HepG2 (cell line): ENCODE measurements at regions not wholly inside any gene's neighbourhood (a gene's known extent, or its start where the extent isn't known, plus 50 kb on each side); places are given as distances from the start of the nearest gene placed in this dataset.

ENCODE experiments used
- ASH2L ChIP-seq: fragments of 300-600, 200-600 bp; sonication (generic); IDR thresholded peaks from 2 replicates; pipeline ENCODE4 v1.7.0; 2017; ENCODE audit warnings: low read depth, mild to moderate bottlenecking, moderate library complexity, mixed read lengths, low read length; ENCODE audit not compliant: insufficient read length
- HDAC2 ChIP-seq: sonication (generic); formaldehyde crosslinking; IDR thresholded peaks from 2 replicates; pipeline ENCODE4 v1.4.0; 2020; ENCODE audit warnings: missing genetic modification reagents
- KDM4B ChIP-seq: sonication (generic); formaldehyde crosslinking; IDR thresholded peaks from 2 replicates; pipeline ENCODE4 v1.4.0; 2020; ENCODE audit warnings: missing genetic modification reagents
- KLF13 ChIP-seq: sonication (generic); formaldehyde crosslinking; IDR thresholded peaks from 2 replicates; pipeline ENCODE4 v1.4.0; 2020; ENCODE audit warnings: mild to moderate bottlenecking, missing genetic modification reagents
- MAFG ChIP-seq: sonication (generic); formaldehyde crosslinking; IDR thresholded peaks from 2 replicates; pipeline ENCODE4 v1.5.1; 2020; ENCODE audit warnings: mild to moderate bottlenecking, missing genetic modification reagents
- NCOR1 ChIP-seq: fragments of 200-600 bp; sonication (generic); IDR thresholded peaks from 2 replicates; pipeline ENCODE4 v1.7.0; 2017; ENCODE audit warnings: antibody characterized with exemption, low read length, borderline replicate concordance
- SPEN ChIP-seq: sonication (generic); formaldehyde crosslinking; IDR thresholded peaks from 2 replicates; pipeline ENCODE4 v1.5.1; 2020; ENCODE audit warnings: low read depth, mild to moderate bottlenecking, missing genetic modification reagents
- SRF ChIP-seq: IDR thresholded peaks from 2 replicates; pipeline ENCODE4 v1.6.1; 2011; ENCODE audit warnings: mild to moderate bottlenecking, low read depth, low read length, moderate library complexity
- TAF15 ChIP-seq: fragments of 200-400 bp; formaldehyde crosslinking; IDR thresholded peaks from one replicate; pipeline ENCODE4 v1.6.1; 2018; ENCODE audit warnings: mild to moderate bottlenecking, low read depth, low read length; ENCODE audit not compliant: poor library complexity, severe bottlenecking
- XRCC5 ChIP-seq: fragments of 200-400 bp; formaldehyde crosslinking; optimal IDR thresholded peaks from 2 replicates; pipeline ENCODE3; 2017; ENCODE audit warnings: mild to moderate bottlenecking, low read length
- ZNF234 ChIP-seq: sonication (generic); formaldehyde crosslinking; conservative IDR thresholded peaks from 2 replicates; pipeline ENCODE4 v1.5.1; 2020; ENCODE audit warnings: mild to moderate bottlenecking, missing genetic modification reagents
- ZNF501 ChIP-seq: sonication (generic); formaldehyde crosslinking; IDR thresholded peaks from 2 replicates; pipeline ENCODE4 v1.5.1; 2020; ENCODE audit warnings: mild to moderate bottlenecking, moderate library complexity, missing genetic modification reagents
- ZNF607 ChIP-seq: sonication (generic); formaldehyde crosslinking; IDR thresholded peaks from 2 replicates; pipeline ENCODE4 v1.5.1; 2020; ENCODE audit warnings: missing genetic modification reagents, mild to moderate bottlenecking, borderline replicate concordance
- ZNF720 ChIP-seq: sonication (generic); formaldehyde crosslinking; IDR thresholded peaks from 2 replicates; pipeline ENCODE4 v1.4.0; 2020; ENCODE audit warnings: missing genetic modification reagents
- ZNF782 ChIP-seq: sonication (generic); formaldehyde crosslinking; IDR thresholded peaks from 2 replicates; pipeline ENCODE4 v1.4.0; 2020; ENCODE audit warnings: missing genetic modification reagents, mild to moderate bottlenecking, borderline replicate concordance
- TF ChIP-seq, protein P1 (sequence below): sonication (generic); formaldehyde crosslinking; IDR thresholded peaks from 2 replicates; pipeline ENCODE4 v1.4.0; 2020; ENCODE audit warnings: missing genetic modification reagents
- TF ChIP-seq, protein P2 (sequence below): sonication (generic); formaldehyde crosslinking; IDR thresholded peaks from 2 replicates; pipeline ENCODE4 v1.5.0; 2020; ENCODE audit warnings: mild to moderate bottlenecking, missing genetic modification reagents
- TF ChIP-seq, protein P3 (sequence below): sonication (generic); formaldehyde crosslinking; IDR thresholded peaks from 2 replicates; pipeline ENCODE4 v1.5.1; 2020; ENCODE audit warnings: mild to moderate bottlenecking, missing genetic modification reagents
- TF ChIP-seq, protein P4 (sequence below), 2 experiments: sonication (generic) in 1 of 2; formaldehyde crosslinking in 1 of 2; IDR thresholded peaks; 2 replicates each; pipeline versions ENCODE4 v1.4.0 to v1.6.1; 2016 to 2020; ENCODE audit warnings: borderline replicate concordance in 1 of 2, low read depth in 1 of 2, mild to moderate bottlenecking in 1 of 2, missing genetic modification reagents in 1 of 2

DNA sequence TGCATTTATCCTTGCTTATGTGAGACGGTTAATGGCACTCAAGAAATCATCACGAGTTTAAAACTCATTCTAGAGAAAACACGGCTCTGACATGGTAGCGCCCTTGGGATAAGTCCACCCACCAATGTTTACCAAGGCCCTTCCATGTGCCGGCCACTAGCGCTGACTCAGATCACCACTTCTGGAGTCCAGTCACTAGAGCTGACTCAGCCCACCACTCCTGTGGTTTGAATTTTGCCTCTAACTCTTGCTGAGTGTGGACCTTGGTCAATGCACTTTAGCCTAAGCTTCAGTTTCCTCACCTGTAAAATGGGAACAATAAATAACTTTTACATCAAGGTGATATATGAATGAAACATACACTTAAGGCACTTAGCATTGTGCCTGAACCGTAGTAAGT, 358.4 kb upstream of the PROK2 start (continued):
- TF ChIP-seq, protein P1, sequence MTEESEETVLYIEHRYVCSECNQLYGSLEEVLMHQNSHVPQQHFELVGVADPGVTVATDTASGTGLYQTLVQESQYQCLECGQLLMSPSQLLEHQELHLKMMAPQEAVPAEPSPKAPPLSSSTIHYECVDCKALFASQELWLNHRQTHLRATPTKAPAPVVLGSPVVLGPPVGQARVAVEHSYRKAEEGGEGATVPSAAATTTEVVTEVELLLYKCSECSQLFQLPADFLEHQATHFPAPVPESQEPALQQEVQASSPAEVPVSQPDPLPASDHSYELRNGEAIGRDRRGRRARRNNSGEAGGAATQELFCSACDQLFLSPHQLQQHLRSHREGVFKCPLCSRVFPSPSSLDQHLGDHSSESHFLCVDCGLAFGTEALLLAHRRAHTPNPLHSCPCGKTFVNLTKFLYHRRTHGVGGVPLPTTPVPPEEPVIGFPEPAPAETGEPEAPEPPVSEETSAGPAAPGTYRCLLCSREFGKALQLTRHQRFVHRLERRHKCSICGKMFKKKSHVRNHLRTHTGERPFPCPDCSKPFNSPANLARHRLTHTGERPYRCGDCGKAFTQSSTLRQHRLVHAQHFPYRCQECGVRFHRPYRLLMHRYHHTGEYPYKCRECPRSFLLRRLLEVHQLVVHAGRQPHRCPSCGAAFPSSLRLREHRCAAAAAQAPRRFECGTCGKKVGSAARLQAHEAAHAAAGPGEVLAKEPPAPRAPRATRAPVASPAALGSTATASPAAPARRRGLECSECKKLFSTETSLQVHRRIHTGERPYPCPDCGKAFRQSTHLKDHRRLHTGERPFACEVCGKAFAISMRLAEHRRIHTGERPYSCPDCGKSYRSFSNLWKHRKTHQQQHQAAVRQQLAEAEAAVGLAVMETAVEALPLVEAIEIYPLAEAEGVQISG = 0 out of 2 replicates have a peak, but pooled peaks have one; percentile 13
- TF ChIP-seq, protein P2, sequence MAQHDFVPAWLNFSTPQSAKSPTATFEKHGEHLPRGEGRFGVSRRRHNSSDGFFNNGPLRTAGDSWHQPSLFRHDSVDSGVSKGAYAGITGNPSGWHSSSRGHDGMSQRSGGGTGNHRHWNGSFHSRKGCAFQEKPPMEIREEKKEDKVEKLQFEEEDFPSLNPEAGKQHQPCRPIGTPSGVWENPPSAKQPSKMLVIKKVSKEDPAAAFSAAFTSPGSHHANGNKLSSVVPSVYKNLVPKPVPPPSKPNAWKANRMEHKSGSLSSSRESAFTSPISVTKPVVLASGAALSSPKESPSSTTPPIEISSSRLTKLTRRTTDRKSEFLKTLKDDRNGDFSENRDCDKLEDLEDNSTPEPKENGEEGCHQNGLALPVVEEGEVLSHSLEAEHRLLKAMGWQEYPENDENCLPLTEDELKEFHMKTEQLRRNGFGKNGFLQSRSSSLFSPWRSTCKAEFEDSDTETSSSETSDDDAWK = no peak
- peak; percentile 93 for TF ChIP-seq NCOR1
- TF ChIP-seq, protein P3, sequence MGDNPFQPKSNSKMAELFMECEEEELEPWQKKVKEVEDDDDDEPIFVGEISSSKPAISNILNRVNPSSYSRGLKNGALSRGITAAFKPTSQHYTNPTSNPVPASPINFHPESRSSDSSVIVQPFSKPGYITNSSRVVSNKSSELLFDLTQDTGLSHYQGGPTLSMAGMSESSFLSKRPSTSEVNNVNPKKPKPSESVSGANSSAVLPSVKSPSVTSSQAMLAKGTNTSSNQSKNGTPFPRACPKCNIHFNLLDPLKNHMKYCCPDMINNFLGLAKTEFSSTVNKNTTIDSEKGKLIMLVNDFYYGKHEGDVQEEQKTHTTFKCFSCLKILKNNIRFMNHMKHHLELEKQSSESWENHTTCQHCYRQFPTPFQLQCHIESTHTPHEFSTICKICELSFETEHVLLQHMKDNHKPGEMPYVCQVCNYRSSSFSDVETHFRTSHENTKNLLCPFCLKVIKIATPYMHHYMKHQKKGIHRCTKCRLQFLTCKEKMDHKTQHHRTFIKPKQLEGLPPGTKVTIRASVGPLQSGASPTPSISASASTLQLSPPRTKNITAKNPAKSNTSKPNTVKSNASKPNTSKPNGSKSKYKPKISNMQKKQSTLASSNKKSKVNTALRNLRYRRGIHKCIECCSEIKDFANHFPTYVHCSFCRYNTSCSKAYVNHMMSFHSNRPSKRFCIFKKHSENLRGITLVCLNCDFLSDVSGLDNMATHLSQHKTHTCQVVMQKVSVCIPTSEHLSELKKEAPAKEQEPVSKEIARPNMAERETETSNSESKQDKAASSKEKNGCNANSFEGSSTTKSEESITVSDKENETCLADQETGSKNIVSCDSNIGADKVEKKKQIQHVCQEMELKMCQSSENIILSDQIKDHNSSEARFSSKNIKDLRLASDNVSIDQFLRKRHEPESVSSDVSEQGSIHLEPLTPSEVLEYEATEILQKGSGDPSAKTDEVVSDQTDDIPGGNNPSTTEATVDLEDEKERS (CRISPR knock-in tag) = no peak
- TF ChIP-seq ZNF782 (CRISPR knock-in tag) = no peak
- TF ChIP-seq TAF15 = no peak
- no peak for TF ChIP-seq ZNF720 (CRISPR knock-in tag)
- no peak for TF ChIP-seq ZNF607 (CRISPR knock-in tag)
- TF ChIP-seq ZNF234 (CRISPR knock-in tag) = no peak
- TF ChIP-seq HDAC2 = peak; percentile 65; the same call in 1 of the 2 replicates
- peak; percentile 93 for TF ChIP-seq MAFG
- TF ChIP-seq ASH2L = no peak
- peak; percentile 16 for TF ChIP-seq XRCC5
- peak; percentile 36; the same call in 1 of the 2 replicates for TF ChIP-seq ZNF501 (CRISPR knock-in tag)
- TF ChIP-seq SPEN (CRISPR knock-in tag) = no peak
- TF ChIP-seq KLF13 (CRISPR knock-in tag) = no peak
- no peak for TF ChIP-seq SRF
- TF ChIP-seq, protein P4, sequence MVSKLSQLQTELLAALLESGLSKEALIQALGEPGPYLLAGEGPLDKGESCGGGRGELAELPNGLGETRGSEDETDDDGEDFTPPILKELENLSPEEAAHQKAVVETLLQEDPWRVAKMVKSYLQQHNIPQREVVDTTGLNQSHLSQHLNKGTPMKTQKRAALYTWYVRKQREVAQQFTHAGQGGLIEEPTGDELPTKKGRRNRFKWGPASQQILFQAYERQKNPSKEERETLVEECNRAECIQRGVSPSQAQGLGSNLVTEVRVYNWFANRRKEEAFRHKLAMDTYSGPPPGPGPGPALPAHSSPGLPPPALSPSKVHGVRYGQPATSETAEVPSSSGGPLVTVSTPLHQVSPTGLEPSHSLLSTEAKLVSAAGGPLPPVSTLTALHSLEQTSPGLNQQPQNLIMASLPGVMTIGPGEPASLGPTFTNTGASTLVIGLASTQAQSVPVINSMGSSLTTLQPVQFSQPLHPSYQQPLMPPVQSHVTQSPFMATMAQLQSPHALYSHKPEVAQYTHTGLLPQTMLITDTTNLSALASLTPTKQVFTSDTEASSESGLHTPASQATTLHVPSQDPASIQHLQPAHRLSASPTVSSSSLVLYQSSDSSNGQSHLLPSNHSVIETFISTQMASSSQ (IDR thresholded peaks at IDR 0.05; ENCODE audit: low read depth) = 0 out of 2 replicates have a peak, but pooled peaks have one; percentile 43
- TF ChIP-seq, protein P4 (CRISPR knock-in tag; IDR thresholded peaks at IDR 0.05; ENCODE audit: borderline replicate concordance) = no peak
- TF ChIP-seq KDM4B (CRISPR knock-in tag) = no peak
